SK-N-SH (cell line): ENCODE measurements at regions not wholly inside any gene's neighbourhood (a gene's known extent, or its start where the extent isn't known, plus 50 kb on each side); places are given as distances from the start of the nearest gene placed in this dataset.
A peak's percentile ranks its signal among the peaks of the same experiment; 100 is the strongest.

Experiments
- CTCF ChIA-PET: fragments of 300-600, 350-600 bp; formaldehyde crosslinking; extraction: SDS; loops from one replicate; lab custom pipeline; 2021; lab: Yijun Ruan, JAX
- POLR2A ChIA-PET: fragments of 350-600 bp; sonication (Branson Sonifier 250); formaldehyde crosslinking; extraction: SDS; loops from one replicate; lab custom pipeline; 2020; ENCODE audit warnings: antibody characterized with exemption, inconsistent platforms; lab: Yijun Ruan, JAX
- DNase-seq: peaks from one replicate; pipeline ENCODE4 v3.0.0; 2012
- H2AFZ ChIP-seq: fragments of 200-600 bp; sonication (generic); 2 replicates; pipeline ENCODE4 v1.8.1; 2016; ENCODE audit warnings: antibody characterized with exemption, mild to moderate bottlenecking, low read depth
- H3F3A ChIP-seq: fragments of 200-600 bp; sonication (generic); replicated peaks from 2 replicates; pipeline ENCODE3; 2016; ENCODE audit warnings: antibody characterized with exemption, mild to moderate bottlenecking; ENCODE audit not compliant: insufficient read depth
- H3K27ac ChIP-seq, 2 experiments: fragments of 200-500 bp in 1 of 2; fragments of 200-600 bp in 1 of 2; sonication (Bioruptor generic) in 1 of 2; sonication (generic), shearing (Covaris generic) in 1 of 2; 2 replicates each; pipeline versions ENCODE4 v1.5.1 to v1.6.1; 2014 to 2016; ENCODE audit warnings: low read depth in 2 of 2, inconsistent platforms in 1 of 2, low read length in 1 of 2, mild to moderate bottlenecking in 1 of 2, mixed read lengths in 1 of 2
- H3K27me3 ChIP-seq: fragments of 200-600 bp; sonication (generic), shearing (Covaris generic); 2 replicates; pipeline ENCODE4 v1.6.1; 2016; ENCODE audit warnings: mixed run types; ENCODE audit not compliant: insufficient read depth
- H3K36me3 ChIP-seq, 2 experiments: fragments of 200-500 bp in 1 of 2; fragments of 200-600 bp in 1 of 2; sonication (Bioruptor generic) in 1 of 2; sonication (generic) in 1 of 2; replicated peaks in 1 of 2; 2 replicates each; pipeline versions ENCODE3 to v1.5.1; 2014 to 2016; ENCODE audit warnings: low read length in 1 of 2, mild to moderate bottlenecking in 1 of 2; ENCODE audit not compliant: insufficient read depth in 2 of 2, control insufficient read depth in 1 of 2
- H3K4me1 ChIP-seq, 2 experiments: fragments of 200-500 bp in 1 of 2; fragments of 200-600 bp in 1 of 2; sonication (Bioruptor generic) in 1 of 2; sonication (generic), shearing (Covaris generic) in 1 of 2; 2 replicates each; pipeline versions ENCODE4 v1.5.1 to v1.6.1; 2014 to 2016; ENCODE audit warnings: low read depth in 1 of 2, low read length in 1 of 2, mixed run types in 1 of 2; ENCODE audit not compliant: insufficient read depth in 2 of 2, control insufficient read depth in 1 of 2
- H3K4me2 ChIP-seq: fragments of 200-600 bp; sonication (generic), shearing (Covaris generic); 2 replicates; pipeline ENCODE4 v1.6.1; 2017; ENCODE audit warnings: mixed run types
- H3K4me3 ChIP-seq, 2 experiments: fragments of 200-500 bp in 1 of 2; fragments of 200-600 bp in 1 of 2; sonication (Bioruptor generic) in 1 of 2; sonication (generic), shearing (Covaris generic) in 1 of 2; 2 replicates each; pipeline versions ENCODE4 v1.5.1 to v1.8.1; 2014 to 2016; ENCODE audit warnings: low read depth in 2 of 2, inconsistent platforms in 1 of 2, low read length in 1 of 2, mild to moderate bottlenecking in 1 of 2, mixed read lengths in 1 of 2, moderate library complexity in 1 of 2
- H3K79me2 ChIP-seq: fragments of 200-600 bp; sonication (generic); 2 replicates; pipeline ENCODE4 v1.8.1; 2017; ENCODE audit warnings: mild to moderate bottlenecking; ENCODE audit not compliant: insufficient read depth
- H3K9ac ChIP-seq: fragments of 200-600 bp; sonication (generic); 2 replicates; pipeline ENCODE4 v1.6.1; 2017; ENCODE audit warnings: mixed run types
- H3K9me2 ChIP-seq: fragments of 200-600 bp; sonication (generic); 2 replicates; pipeline ENCODE4 v1.6.1; 2017; ENCODE audit warnings: mixed run types
- H3K9me3 ChIP-seq: fragments of 200-600 bp; sonication (generic); 2 replicates; pipeline ENCODE4 v1.6.1; 2017; ENCODE audit warnings: mixed run types, mild to moderate bottlenecking, moderate library complexity
- H4K20me1 ChIP-seq: fragments of 200-600 bp; sonication (generic); 2 replicates; pipeline ENCODE4 v1.6.1; 2017; ENCODE audit warnings: mild to moderate bottlenecking, mixed run types; ENCODE audit not compliant: insufficient read depth
- CHD2 ChIP-seq: fragments of 150-350 bp; IDR thresholded peaks from 2 replicates; pipeline ENCODE4 v1.6.1; 2018; ENCODE audit warnings: low read length; ENCODE audit not compliant: partially characterized antibody
- EP300 ChIP-seq, 2 experiments: IDR thresholded peaks; 2 replicates each; pipeline versions ENCODE4 v1.4.0 to v1.6.1; 2012; ENCODE audit warnings: borderline replicate concordance in 1 of 2, low read depth in 1 of 2, low read length in 1 of 2
- FOSL2 ChIP-seq: IDR thresholded peaks from 2 replicates; pipeline ENCODE4 v1.4.0; 2012; ENCODE audit warnings: low read depth, mild to moderate bottlenecking, moderate library complexity, borderline replicate concordance
- FOXJ3 ChIP-seq: sonication (generic); formaldehyde crosslinking; IDR thresholded peaks from 2 replicates; pipeline ENCODE4 v1.5.1; 2020; ENCODE audit warnings: mild to moderate bottlenecking, missing genetic modification reagents
- GABPA ChIP-seq: IDR thresholded peaks from 2 replicates; pipeline ENCODE4 v1.4.0; 2012; ENCODE audit warnings: low read depth, mild to moderate bottlenecking
- GATA2 ChIP-seq: sonication (generic); formaldehyde crosslinking; IDR thresholded peaks from 2 replicates; pipeline ENCODE4 v1.5.0; 2020; ENCODE audit warnings: mild to moderate bottlenecking, missing genetic modification reagents
- JUND ChIP-seq: IDR thresholded peaks from 2 replicates; pipeline ENCODE4 v1.4.0; 2012
- MAX ChIP-seq: IDR thresholded peaks from 2 replicates; pipeline ENCODE4 v1.4.0; 2012; ENCODE audit warnings: low read depth
- MEF2A ChIP-seq: IDR thresholded peaks from 2 replicates; pipeline ENCODE4 v1.4.0; 2012; ENCODE audit warnings: low read depth, borderline replicate concordance
- MXI1 ChIP-seq: IDR thresholded peaks from 2 replicates; pipeline ENCODE4 v1.6.1; 2012; ENCODE audit warnings: mild to moderate bottlenecking, low read depth, low read length, improper control_type of control experiment
- NFIC ChIP-seq: IDR thresholded peaks from 2 replicates; pipeline ENCODE4 v1.4.0; 2012; ENCODE audit warnings: borderline replicate concordance
- NRF1 ChIP-seq: IDR thresholded peaks from 2 replicates; pipeline ENCODE4 v1.6.1; 2012; ENCODE audit warnings: low read depth, mild to moderate bottlenecking, low read length
- PBX3 ChIP-seq: IDR thresholded peaks from 2 replicates; pipeline ENCODE4; 2012
- POLR2AphosphoS5 ChIP-seq: IDR thresholded peaks from 2 replicates; pipeline ENCODE4 v1.6.1; 2012; ENCODE audit warnings: low read depth, low read length
- RFX5 ChIP-seq: IDR thresholded peaks from 2 replicates; pipeline ENCODE4 v1.6.1; 2012; ENCODE audit warnings: mild to moderate bottlenecking, improper control_type of control experiment, low read length
- RXRA ChIP-seq: IDR thresholded peaks from 2 replicates; pipeline ENCODE4 v1.4.0; 2012; ENCODE audit warnings: low read depth, mild to moderate bottlenecking, borderline replicate concordance
- SIN3A ChIP-seq: IDR thresholded peaks from 2 replicates; pipeline ENCODE4 v1.6.1; 2012; ENCODE audit warnings: low read depth, mild to moderate bottlenecking, low read length, moderate library complexity, borderline replicate concordance
- TCF12 ChIP-seq: IDR thresholded peaks from 2 replicates; pipeline ENCODE4 v1.4.0; 2012
- YY1 ChIP-seq: IDR thresholded peaks from 2 replicates; pipeline ENCODE4 v1.4.0; 2012; ENCODE audit warnings: low read depth, mild to moderate bottlenecking
- ZBTB33 ChIP-seq: IDR thresholded peaks from 2 replicates; pipeline ENCODE4 v1.4.0; 2012; ENCODE audit warnings: low read depth, borderline replicate concordance
- TF ChIP-seq, protein P1 (sequence below): fragments of 200-600 bp; sonication (generic); IDR thresholded peaks from 2 replicates; pipeline ENCODE4 v1.6.1; 2017; ENCODE audit warnings: antibody characterized with exemption, mild to moderate bottlenecking, moderate library complexity
- TF ChIP-seq, protein P2 (sequence below): IDR thresholded peaks from 2 replicates; pipeline ENCODE4 v1.4.0; 2012; ENCODE audit warnings: low read depth, borderline replicate concordance
- TF ChIP-seq, protein P3 (sequence below): IDR thresholded peaks from 2 replicates; pipeline ENCODE4 v1.6.1; 2012; ENCODE audit warnings: mild to moderate bottlenecking, low read depth, low read length, moderate library complexity

GRCh38 chr10:9253121-9253520, 1198.6 kb downstream of the GATA3 start:
- Histone ChIP-seq H3K27me3 (no peaks in the 10 kb centered on the region), H3K4me2 (peak overlapping the region; percentile 76), H3K79me2 (no peaks in the 10 kb centered on the region), H3K9me2 (no peaks in the 10 kb centered on the region), H3K27ac (peak overlapping the region; percentile 64 to 98), H3F3A (peaks cover 33% of the 10 kb centered on the region), H3K4me3 (peak overlapping the region in 1 of 2 experiments; percentile 15; a peak in 1 of 4 replicates), H3K9ac (no peak overlapping the region; the same call in 1 of the 2 replicates), H3K36me3 (peaks cover 0 to 8% of the 10 kb centered on the region in 2 experiments), H2AFZ (0 out of 2 replicates have a peak overlapping the region, but pooled peaks have one; percentile 18), H3K9me3 (peaks cover 15% of the 10 kb centered on the region; the same call in 1 of the 2 replicates), H3K4me1 (peaks cover 12 to 23% of the 10 kb centered on the region in 2 experiments; a peak in 2 of 4 replicates), H4K20me1 (no peaks in the 10 kb centered on the region)
- CTCF ChIA-PET, result no interaction called here
- DNase-seq, result peak; percentile 23
- POLR2A ChIA-PET, result no interaction called here
- no peak for TF ChIP-seq JUND
- no peak for TF ChIP-seq MXI1
- TF ChIP-seq, protein P1, sequence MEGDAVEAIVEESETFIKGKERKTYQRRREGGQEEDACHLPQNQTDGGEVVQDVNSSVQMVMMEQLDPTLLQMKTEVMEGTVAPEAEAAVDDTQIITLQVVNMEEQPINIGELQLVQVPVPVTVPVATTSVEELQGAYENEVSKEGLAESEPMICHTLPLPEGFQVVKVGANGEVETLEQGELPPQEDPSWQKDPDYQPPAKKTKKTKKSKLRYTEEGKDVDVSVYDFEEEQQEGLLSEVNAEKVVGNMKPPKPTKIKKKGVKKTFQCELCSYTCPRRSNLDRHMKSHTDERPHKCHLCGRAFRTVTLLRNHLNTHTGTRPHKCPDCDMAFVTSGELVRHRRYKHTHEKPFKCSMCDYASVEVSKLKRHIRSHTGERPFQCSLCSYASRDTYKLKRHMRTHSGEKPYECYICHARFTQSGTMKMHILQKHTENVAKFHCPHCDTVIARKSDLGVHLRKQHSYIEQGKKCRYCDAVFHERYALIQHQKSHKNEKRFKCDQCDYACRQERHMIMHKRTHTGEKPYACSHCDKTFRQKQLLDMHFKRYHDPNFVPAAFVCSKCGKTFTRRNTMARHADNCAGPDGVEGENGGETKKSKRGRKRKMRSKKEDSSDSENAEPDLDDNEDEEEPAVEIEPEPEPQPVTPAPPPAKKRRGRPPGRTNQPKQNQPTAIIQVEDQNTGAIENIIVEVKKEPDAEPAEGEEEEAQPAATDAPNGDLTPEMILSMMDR, result no peak
- TF ChIP-seq NRF1, result no peak
- 0 out of 2 replicates have a peak, but pooled peaks have one; percentile 23 for TF ChIP-seq GATA2 (CRISPR knock-in tag)
- TF ChIP-seq ZBTB33, result no peak
- TF ChIP-seq MAX, result no peak
- TF ChIP-seq TCF12, result peak; percentile 38; the same call in 1 of the 2 replicates
- no peak for TF ChIP-seq SIN3A
- no peak for TF ChIP-seq MEF2A
- TF ChIP-seq EP300 (IDR thresholded peaks at IDR 0.05; ENCODE audit: borderline replicate concordance in 1 of 2, low read depth in 1 of 2, low read length in 1 of 2), result no peak
- TF ChIP-seq PBX3, result no peak
- TF ChIP-seq CHD2, result no peak
- 0 out of 2 replicates have a peak, but pooled peaks have one; percentile 18 for TF ChIP-seq FOSL2
- no peak for TF ChIP-seq RXRA
- TF ChIP-seq FOXJ3 (CRISPR knock-in tag), result no peak
- TF ChIP-seq, protein P2, sequence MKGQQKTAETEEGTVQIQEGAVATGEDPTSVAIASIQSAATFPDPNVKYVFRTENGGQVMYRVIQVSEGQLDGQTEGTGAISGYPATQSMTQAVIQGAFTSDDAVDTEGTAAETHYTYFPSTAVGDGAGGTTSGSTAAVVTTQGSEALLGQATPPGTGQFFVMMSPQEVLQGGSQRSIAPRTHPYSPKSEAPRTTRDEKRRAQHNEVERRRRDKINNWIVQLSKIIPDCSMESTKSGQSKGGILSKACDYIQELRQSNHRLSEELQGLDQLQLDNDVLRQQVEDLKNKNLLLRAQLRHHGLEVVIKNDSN, result no peak
- TF ChIP-seq NFIC, result peak; percentile 60
- TF ChIP-seq, protein P3, sequence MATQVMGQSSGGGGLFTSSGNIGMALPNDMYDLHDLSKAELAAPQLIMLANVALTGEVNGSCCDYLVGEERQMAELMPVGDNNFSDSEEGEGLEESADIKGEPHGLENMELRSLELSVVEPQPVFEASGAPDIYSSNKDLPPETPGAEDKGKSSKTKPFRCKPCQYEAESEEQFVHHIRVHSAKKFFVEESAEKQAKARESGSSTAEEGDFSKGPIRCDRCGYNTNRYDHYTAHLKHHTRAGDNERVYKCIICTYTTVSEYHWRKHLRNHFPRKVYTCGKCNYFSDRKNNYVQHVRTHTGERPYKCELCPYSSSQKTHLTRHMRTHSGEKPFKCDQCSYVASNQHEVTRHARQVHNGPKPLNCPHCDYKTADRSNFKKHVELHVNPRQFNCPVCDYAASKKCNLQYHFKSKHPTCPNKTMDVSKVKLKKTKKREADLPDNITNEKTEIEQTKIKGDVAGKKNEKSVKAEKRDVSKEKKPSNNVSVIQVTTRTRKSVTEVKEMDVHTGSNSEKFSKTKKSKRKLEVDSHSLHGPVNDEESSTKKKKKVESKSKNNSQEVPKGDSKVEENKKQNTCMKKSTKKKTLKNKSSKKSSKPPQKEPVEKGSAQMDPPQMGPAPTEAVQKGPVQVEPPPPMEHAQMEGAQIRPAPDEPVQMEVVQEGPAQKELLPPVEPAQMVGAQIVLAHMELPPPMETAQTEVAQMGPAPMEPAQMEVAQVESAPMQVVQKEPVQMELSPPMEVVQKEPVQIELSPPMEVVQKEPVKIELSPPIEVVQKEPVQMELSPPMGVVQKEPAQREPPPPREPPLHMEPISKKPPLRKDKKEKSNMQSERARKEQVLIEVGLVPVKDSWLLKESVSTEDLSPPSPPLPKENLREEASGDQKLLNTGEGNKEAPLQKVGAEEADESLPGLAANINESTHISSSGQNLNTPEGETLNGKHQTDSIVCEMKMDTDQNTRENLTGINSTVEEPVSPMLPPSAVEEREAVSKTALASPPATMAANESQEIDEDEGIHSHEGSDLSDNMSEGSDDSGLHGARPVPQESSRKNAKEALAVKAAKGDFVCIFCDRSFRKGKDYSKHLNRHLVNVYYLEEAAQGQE, result no peak
- TF ChIP-seq POLR2AphosphoS5, result no peak
- no peak for TF ChIP-seq RFX5
- no peak for TF ChIP-seq GABPA
- no peak for TF ChIP-seq YY1
